Mesenchymal stem cell (in vitro differentiated cells and primary cell): ENCODE measurements at regions not wholly inside any gene's neighbourhood (a gene's known extent, or its start where the extent isn't known, plus 50 kb on each side); places are given as distances from the start of the nearest gene placed in this dataset.
A peak's percentile ranks its signal among the peaks of the same experiment; 100 is the strongest.

ENCODE experiments used
- DNase-seq: peaks from one replicate; pipeline ENCODE4 v3.0.0-alpha.2; 2013
- H2AFZ ChIP-seq: one replicate; pipeline ENCODE4 v1.6.1; 2013; ENCODE audit warnings: low read depth, mild to moderate bottlenecking, control low read depth, inconsistent platforms, low read length, moderate library complexity
- H2AK5ac ChIP-seq: 2 replicates; pipeline ENCODE4 v1.6.1; 2013; ENCODE audit warnings: low read length, moderate library complexity, mild to moderate bottlenecking, inconsistent platforms; ENCODE audit not compliant: severe bottlenecking
- H2BK120ac ChIP-seq: one replicate; pipeline ENCODE4 v1.6.1; 2013; ENCODE audit warnings: low read depth, mild to moderate bottlenecking, inconsistent platforms, low read length, moderate library complexity
- H2BK12ac ChIP-seq, 2 experiments: one replicate each; pipeline ENCODE4 v1.6.1; 2013; ENCODE audit warnings: inconsistent platforms in 2 of 2, low read length in 2 of 2, mild to moderate bottlenecking in 2 of 2, moderate library complexity in 2 of 2, control low read depth in 1 of 2
- H2BK15ac ChIP-seq: one replicate; pipeline ENCODE4 v1.6.1; 2013; ENCODE audit warnings: mild to moderate bottlenecking, low read depth, inconsistent platforms; ENCODE audit not compliant: poor library complexity, severe bottlenecking
- H2BK5ac ChIP-seq: 2 replicates; pipeline ENCODE4 v1.6.1; 2013; ENCODE audit warnings: low read depth, mild to moderate bottlenecking, low read length, control low read depth, inconsistent platforms; ENCODE audit not compliant: poor library complexity, severe bottlenecking
- H3K14ac ChIP-seq, 2 experiments: one replicate each; pipeline ENCODE4 v1.6.1; 2013; ENCODE audit warnings: inconsistent platforms in 2 of 2, low read length in 2 of 2, control low read depth in 1 of 2, mild to moderate bottlenecking in 1 of 2, moderate library complexity in 1 of 2
- H3K18ac ChIP-seq, 2 experiments: one replicate each; pipeline ENCODE4 v1.6.1; 2013; ENCODE audit warnings: inconsistent platforms in 2 of 2, low read length in 2 of 2, control low read depth in 1 of 2, low read depth in 1 of 2, mild to moderate bottlenecking in 1 of 2
- H3K23ac ChIP-seq, 2 experiments: one replicate each; pipeline ENCODE4 v1.6.1; 2013; ENCODE audit warnings: inconsistent platforms in 2 of 2, low read length in 2 of 2, mild to moderate bottlenecking in 2 of 2, moderate library complexity in 2 of 2, control low read depth in 1 of 2
- H3K27ac ChIP-seq: 2 replicates; pipeline ENCODE4 v1.5.1; 2013; ENCODE audit warnings: mild to moderate bottlenecking, moderate library complexity, low read length, control low read depth, inconsistent platforms; ENCODE audit not compliant: poor library complexity, severe bottlenecking
- H3K27me3 ChIP-seq, 2 experiments: 2 replicates each; pipeline versions ENCODE4 v1.6.1 to v1.7.0; 2013; ENCODE audit warnings: low read length in 2 of 2, mild to moderate bottlenecking in 2 of 2, moderate library complexity in 2 of 2, control low read depth in 1 of 2, inconsistent platforms in 1 of 2; ENCODE audit not compliant: control insufficient read depth in 1 of 2, insufficient read depth in 1 of 2
- H3K36me3 ChIP-seq, 2 experiments: 2 replicates each; pipeline versions ENCODE4 v1.6.1 to v1.7.0; 2013; ENCODE audit warnings: low read length in 2 of 2, control low read depth in 1 of 2, inconsistent platforms in 1 of 2, low read depth in 1 of 2, mild to moderate bottlenecking in 1 of 2; ENCODE audit not compliant: insufficient read depth in 2 of 2, control insufficient read depth in 1 of 2
- H3K4ac ChIP-seq, 2 experiments: one replicate each; pipeline ENCODE4 v1.6.1; 2013; ENCODE audit warnings: inconsistent platforms in 2 of 2, low read length in 2 of 2, mild to moderate bottlenecking in 2 of 2, moderate library complexity in 2 of 2, control low read depth in 1 of 2, low read depth in 1 of 2
- H3K4me1 ChIP-seq: 2 replicates; pipeline ENCODE4 v1.6.1; 2013; ENCODE audit warnings: low read depth, low read length, control low read depth; ENCODE audit not compliant: control insufficient read depth, insufficient read depth
- H3K4me2 ChIP-seq: 2 replicates; pipeline ENCODE4 v1.6.1; 2013; ENCODE audit warnings: low read length, mild to moderate bottlenecking, inconsistent platforms; ENCODE audit not compliant: poor library complexity, severe bottlenecking
- H3K4me3 ChIP-seq, 2 experiments: 2 replicates each; pipeline versions ENCODE4 v1.5.1 to v1.7.0; 2013; ENCODE audit warnings: low read length in 2 of 2, mild to moderate bottlenecking in 2 of 2, control low read depth in 1 of 2, low read depth in 1 of 2; ENCODE audit not compliant: insufficient read depth in 1 of 2
- H3K79me1 ChIP-seq: replicated peaks from 2 replicates; pipeline ENCODE4 v1.6.1; 2013; ENCODE audit warnings: mild to moderate bottlenecking, control low read depth, low read length, inconsistent platforms; ENCODE audit not compliant: poor library complexity, severe bottlenecking
- H3K9ac ChIP-seq: 2 replicates; pipeline ENCODE4 v1.7.0; 2013; ENCODE audit warnings: mild to moderate bottlenecking, low read length, moderate library complexity
- H3K9me3 ChIP-seq: 2 replicates; pipeline ENCODE4 v1.7.0; 2013; ENCODE audit warnings: mild to moderate bottlenecking, low read length; ENCODE audit not compliant: control insufficient read depth
- H4K8ac ChIP-seq: one replicate; pipeline ENCODE4 v1.6.1; 2013; ENCODE audit warnings: inconsistent platforms, mild to moderate bottlenecking, low read length, moderate library complexity
- H4K91ac ChIP-seq: one replicate; pipeline ENCODE4 v1.6.1; 2013; ENCODE audit warnings: mild to moderate bottlenecking, low read length, inconsistent platforms
- WGBS: methylation state at CpG from one replicate; pipeline ENCODE4 v1.1.7; 2013; ENCODE audit warnings: mixed read lengths; 5-methylcytosine and 5-hydroxymethylcytosine counted together

DNA sequence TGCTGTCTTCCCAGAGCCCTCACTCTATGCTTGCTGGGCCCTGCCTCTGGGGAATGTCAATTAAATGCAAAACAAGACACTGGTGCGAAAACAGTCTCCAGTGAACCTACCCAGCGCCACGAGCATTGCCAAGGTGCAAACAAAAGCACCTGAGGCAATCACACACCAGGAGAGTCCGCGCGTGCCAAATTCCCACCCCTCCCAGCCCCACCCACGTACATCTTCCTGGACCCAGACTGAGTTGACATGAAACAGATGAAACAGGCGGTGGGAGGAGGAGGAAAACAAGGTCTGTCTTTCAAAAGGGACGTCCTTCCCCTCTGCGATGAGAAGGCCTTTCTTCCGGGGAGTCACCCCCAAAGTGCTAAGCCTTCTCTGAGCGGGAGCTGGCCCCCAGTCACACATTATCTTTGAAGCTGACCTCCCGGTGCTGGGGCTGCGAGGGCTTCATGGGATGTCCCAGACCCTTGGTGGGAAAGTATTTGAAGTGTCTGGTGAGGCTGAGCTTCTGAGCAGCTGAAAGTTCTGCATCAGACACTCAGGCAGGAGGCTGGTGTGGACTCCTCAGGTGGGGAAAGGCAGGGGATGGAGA, 200.4 kb downstream of the AXIN2 start:
- Histone ChIP-seq H3K23ac (no peak overlapping the region), H3K9ac (no peak overlapping the region), H3K4ac (no peak overlapping the region), H3K4me1 (peaks cover 6% of the 10 kb centered on the region), H3K79me1 (no peaks in the 10 kb centered on the region), H3K4me3 (no peak overlapping the region), H3K27ac (no peak overlapping the region), H3K36me3 (no peaks in the 10 kb centered on the region), H3K27me3 (peaks cover 0 to 8% of the 10 kb centered on the region in 2 experiments), H2AFZ (no peak overlapping the region), H3K9me3 (peaks cover 9% of the 10 kb centered on the region), H2BK120ac (no peak overlapping the region), H3K4me2 (no peak overlapping the region), H2BK15ac (no peak overlapping the region), H4K8ac (no peak overlapping the region), H3K18ac (no peak overlapping the region), H2BK5ac (no peak overlapping the region), H4K91ac (no peak overlapping the region), H2BK12ac (no peak overlapping the region), H2AK5ac (no peak overlapping the region), H3K14ac (no peak overlapping the region)
- 63% methylated on average over 14 of the region's 14 CpGs for WGBS
- no peak for DNase-seq

DNA sequence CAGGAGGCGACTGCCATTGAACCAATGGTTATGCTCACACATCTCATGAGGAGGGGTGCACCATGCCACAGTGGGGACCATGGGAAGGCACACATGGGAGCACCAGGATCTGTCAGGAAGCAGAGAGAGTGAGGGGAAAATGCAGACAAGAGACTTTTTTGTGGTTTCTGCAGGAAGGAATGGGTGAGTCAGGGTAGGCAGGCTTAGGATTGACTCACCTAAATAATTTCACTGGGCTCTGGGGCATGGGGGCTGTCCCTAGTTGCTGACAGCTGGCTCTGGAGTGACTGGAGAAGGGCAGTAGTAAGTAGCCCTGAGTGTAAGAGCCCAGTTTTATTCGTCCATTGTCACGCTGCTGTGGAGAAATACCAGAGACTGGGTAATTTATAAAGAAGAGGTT, 202.4 kb downstream of the AXIN2 start:
- H3K14ac ChIP-seq: no peak overlapping the region
- H2AK5ac ChIP-seq: no peak overlapping the region
- H3K27ac ChIP-seq: no peak overlapping the region
- H4K8ac ChIP-seq: no peak overlapping the region
- no peaks in the 10 kb centered on the region for H3K36me3 ChIP-seq
- no peak overlapping the region for H3K9ac ChIP-seq
- no peak overlapping the region for H2BK120ac ChIP-seq
- H2AFZ ChIP-seq: no peak overlapping the region
- peaks cover 4% of the 10 kb centered on the region for H3K9me3 ChIP-seq
- no peak overlapping the region for H4K91ac ChIP-seq
- DNase-seq: peak; percentile 81
- WGBS: 30% methylated on average over 2 of the region's 3 CpGs
- no peak overlapping the region for H3K23ac ChIP-seq
- H2BK12ac ChIP-seq: no peak overlapping the region
- no peak overlapping the region for H3K4me2 ChIP-seq
- H3K4me3 ChIP-seq: no peak overlapping the region
- no peak overlapping the region for H2BK15ac ChIP-seq
- no peak overlapping the region for H3K18ac ChIP-seq
- no peaks in the 10 kb centered on the region for H3K27me3 ChIP-seq
- no peak overlapping the region for H3K4ac ChIP-seq
- peaks cover 3% of the 10 kb centered on the region for H3K4me1 ChIP-seq
- no peak overlapping the region for H2BK5ac ChIP-seq
- H3K79me1 ChIP-seq: no peaks in the 10 kb centered on the region

DNA sequence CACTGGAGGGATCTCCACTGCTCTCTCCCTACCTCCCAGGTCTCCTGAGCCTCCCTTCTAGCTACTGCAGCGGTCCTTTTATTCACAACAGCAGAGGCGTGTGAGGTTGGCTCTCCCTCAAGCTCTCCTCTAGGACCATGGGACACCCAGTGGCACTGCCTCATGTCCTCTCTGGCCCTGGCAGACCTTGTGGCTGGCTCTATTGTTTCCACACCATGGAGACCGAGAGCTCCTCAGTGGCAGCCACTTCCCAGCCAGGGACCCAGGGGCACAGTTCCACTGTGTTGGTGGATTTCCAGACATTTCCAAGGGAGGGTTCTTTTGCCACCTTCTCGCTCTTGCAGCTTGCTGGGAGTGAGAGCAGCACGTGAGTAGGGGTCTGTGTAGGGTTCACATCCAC, 204.9 kb downstream of the AXIN2 start:
- Histone ChIP-seq H4K91ac (no peak overlapping the region), H3K27me3 (no peaks in the 10 kb centered on the region), H3K18ac (no peak overlapping the region), H3K4me3 (no peak overlapping the region), H3K9ac (no peak overlapping the region), H3K14ac (no peak overlapping the region), H2AK5ac (peak overlapping the region; percentile 7), H4K8ac (no peak overlapping the region), H2BK12ac (no peak overlapping the region), H2BK120ac (no peak overlapping the region), H2AFZ (no peak overlapping the region), H3K23ac (no peak overlapping the region), H3K9me3 (no peaks in the 10 kb centered on the region), H3K36me3 (no peaks in the 10 kb centered on the region), H3K4ac (no peak overlapping the region), H3K4me2 (no peak overlapping the region), H3K27ac (no peak overlapping the region), H3K4me1 (peaks cover 3% of the 10 kb centered on the region), H3K79me1 (no peaks in the 10 kb centered on the region), H2BK15ac (no peak overlapping the region), H2BK5ac (no peak overlapping the region)
- 91% methylated on average over 3 of the region's 5 CpGs for WGBS
- DNase-seq: no peak

DNA sequence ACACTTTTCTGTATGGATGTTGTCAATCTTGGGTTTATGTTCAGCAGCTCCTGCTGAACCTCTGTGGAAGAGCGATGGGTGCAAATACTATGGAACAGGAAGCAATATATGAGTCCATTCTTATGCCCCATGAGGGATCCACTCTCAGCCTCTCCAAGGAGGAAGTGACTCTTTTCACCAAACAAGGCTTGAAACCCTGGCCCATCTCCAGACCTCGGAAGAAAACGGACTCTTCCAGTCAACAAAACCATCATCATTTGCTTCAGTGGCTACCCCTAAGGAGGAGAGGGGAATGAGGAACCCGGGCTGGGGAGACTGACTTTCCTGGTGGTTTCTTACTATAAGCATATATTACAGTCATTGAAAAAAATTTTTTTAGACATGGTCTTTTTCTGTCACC, 206.2 kb downstream of the AXIN2 start:
- no peak overlapping the region for H3K23ac ChIP-seq
- H3K4me3 ChIP-seq: no peak overlapping the region
- no peak for DNase-seq
- no peak overlapping the region for H2AK5ac ChIP-seq
- peaks cover 3% of the 10 kb centered on the region for H3K4me1 ChIP-seq
- no peaks in the 10 kb centered on the region for H3K27me3 ChIP-seq
- no peak overlapping the region for H3K4ac ChIP-seq
- H2AFZ ChIP-seq: no peak overlapping the region
- H3K9me3 ChIP-seq: peaks cover under 1% of the 10 kb centered on the region
- H4K8ac ChIP-seq: no peak overlapping the region
- no peak overlapping the region for H4K91ac ChIP-seq
- WGBS: 79% methylated on average over 2 of the region's 4 CpGs
- no peak overlapping the region for H2BK120ac ChIP-seq
- H3K9ac ChIP-seq: no peak overlapping the region
- no peak overlapping the region for H3K18ac ChIP-seq
- no peak overlapping the region for H3K27ac ChIP-seq
- H3K79me1 ChIP-seq: no peaks in the 10 kb centered on the region
- H3K36me3 ChIP-seq: no peaks in the 10 kb centered on the region
- H2BK12ac ChIP-seq: no peak overlapping the region
- no peak overlapping the region for H2BK15ac ChIP-seq
- no peak overlapping the region for H3K4me2 ChIP-seq
- no peak overlapping the region for H2BK5ac ChIP-seq
- no peak overlapping the region for H3K14ac ChIP-seq
